DND-41 (cell line): ENCODE measurements at regions not wholly inside any gene's neighbourhood (a gene's known extent, or its start where the extent isn't known, plus 50 kb on each side); places are given as distances from the start of the nearest gene placed in this dataset.

Experiments
- ATAC-seq: fragments of 200-7000 bp; cut with Tn5 transposase; 3 replicates; pipeline ENCODE4 v1.9.1; 2021; ENCODE audit warnings: low read depth; ENCODE audit not compliant: insufficient read depth
- DNase-seq: peaks from one replicate; pipeline ENCODE4 v3.0.0-alpha.2; 2020
- H2AFZ ChIP-seq: 2 replicates; pipeline ENCODE4 v1.6.0; 2012; ENCODE audit warnings: low read depth, low read length
- H3K27ac ChIP-seq: 2 replicates; pipeline ENCODE4 v1.5.1; 2012; ENCODE audit warnings: low read length, inconsistent platforms
- H3K27me3 ChIP-seq: fragments of 200-600 bp; sonication (generic); 2 replicates; pipeline ENCODE4 v1.6.0; 2012; ENCODE audit warnings: low read length, mild to moderate bottlenecking, inconsistent platforms; ENCODE audit not compliant: insufficient read depth, poor library complexity
- H3K36me3 ChIP-seq: 2 replicates; pipeline ENCODE4 v1.5.1; 2012; ENCODE audit warnings: low read length, inconsistent platforms; ENCODE audit not compliant: insufficient read depth
- H3K4me1 ChIP-seq: 2 replicates; pipeline ENCODE4 v1.5.1; 2012; ENCODE audit warnings: mild to moderate bottlenecking, low read length; ENCODE audit not compliant: insufficient read depth
- H3K4me2 ChIP-seq: 2 replicates; pipeline ENCODE4 v1.6.0; 2012; ENCODE audit warnings: mild to moderate bottlenecking, moderate library complexity, low read length, inconsistent platforms; ENCODE audit not compliant: insufficient read depth
- H3K4me3 ChIP-seq, 2 experiments: fragments of 200-600 bp in 1 of 2; shearing (Covaris generic) in 1 of 2; 2 replicates each; pipeline ENCODE4 v1.5.1; 2012 to 2016; ENCODE audit warnings: inconsistent platforms in 2 of 2, low read length in 2 of 2, mild to moderate bottlenecking in 2 of 2, low read depth in 1 of 2, moderate library complexity in 1 of 2
- H3K79me2 ChIP-seq: 2 replicates; pipeline ENCODE4 v1.6.0; 2012; ENCODE audit warnings: low read length, inconsistent platforms; ENCODE audit not compliant: insufficient read depth
- H3K9ac ChIP-seq: 2 replicates; pipeline ENCODE4 v1.6.0; 2012; ENCODE audit warnings: low read depth, mild to moderate bottlenecking, inconsistent platforms, low read length, moderate library complexity
- H3K9me3 ChIP-seq: 2 replicates; pipeline ENCODE4 v1.5.1; 2012; ENCODE audit warnings: low read length, moderate library complexity, mild to moderate bottlenecking, inconsistent platforms; ENCODE audit not compliant: insufficient read depth, severe bottlenecking
- H4K20me1 ChIP-seq: 2 replicates; pipeline ENCODE4 v1.6.0; 2012; ENCODE audit warnings: low read length; ENCODE audit not compliant: insufficient read depth
- CTCF ChIP-seq: IDR thresholded peaks from 2 replicates; pipeline ENCODE4 v1.5.1; 2012; ENCODE audit warnings: borderline replicate concordance, low read length, moderate library complexity, mild to moderate bottlenecking; ENCODE audit not compliant: poor library complexity, severe bottlenecking; ENCODE audit errors: extremely low read depth
- EZH2 ChIP-seq: IDR thresholded peaks from 3 replicates; pipeline ENCODE4 v1.6.1; 2012; ENCODE audit warnings: borderline replicate concordance, low read depth, mild to moderate bottlenecking, moderate library complexity, low read length, inconsistent platforms; ENCODE audit not compliant: severe bottlenecking

GRCh38 chr5:104533498-104533897 lies 970.9 kb upstream of the NUDT12 start:
- Histone ChIP-seq H2AFZ (no peak overlapping the region), H3K9ac (no peak overlapping the region), H3K4me3 (no peak overlapping the region), H3K27ac (no peak overlapping the region), H3K9me3 (no peaks in the 10 kb centered on the region), H3K79me2 (no peaks in the 10 kb centered on the region), H3K4me1 (no peaks in the 10 kb centered on the region), H3K27me3 (no peaks in the 10 kb centered on the region), H4K20me1 (no peaks in the 10 kb centered on the region), H3K36me3 (no peaks in the 10 kb centered on the region), H3K4me2 (no peak overlapping the region)
- TF ChIP-seq CTCF (no peak), EZH2 (no peak)
- ATAC-seq (no peak), DNase-seq (no peak)

- TF ChIP-seq CTCF (no peak), EZH2 (no peak)
- Histone ChIP-seq H3K4me1 (no peaks in the 10 kb centered on the region), H3K27me3 (no peaks in the 10 kb centered on the region), H4K20me1 (no peaks in the 10 kb centered on the region), H3K9ac (no peak overlapping the region), H3K9me3 (no peaks in the 10 kb centered on the region), H3K4me2 (no peak overlapping the region), H3K4me3 (no peak overlapping the region), H2AFZ (no peak overlapping the region), H3K36me3 (no peaks in the 10 kb centered on the region), H3K79me2 (no peaks in the 10 kb centered on the region), H3K27ac (no peak overlapping the region)
- DNase-seq (no peak), ATAC-seq (no peak)
Observed at GRCh38 chr5:104526866-104527265, 964.3 kb upstream of the NUDT12 start.

- ATAC-seq = no peak
- no peak overlapping the region for H3K27ac ChIP-seq
- no peaks in the 10 kb centered on the region for H3K4me1 ChIP-seq
- no peaks in the 10 kb centered on the region for H3K36me3 ChIP-seq
- H3K4me3 ChIP-seq = no peak overlapping the region
- no peaks in the 10 kb centered on the region for H3K79me2 ChIP-seq
- TF ChIP-seq CTCF = no peak
- TF ChIP-seq EZH2 = no peak
- H3K9me3 ChIP-seq = peaks cover 4% of the 10 kb centered on the region
- no peaks in the 10 kb centered on the region for H3K27me3 ChIP-seq
- no peak for DNase-seq
- H2AFZ ChIP-seq = no peak overlapping the region
- no peak overlapping the region for H3K9ac ChIP-seq
- H3K4me2 ChIP-seq = no peak overlapping the region
- no peaks in the 10 kb centered on the region for H4K20me1 ChIP-seq
Observed at GRCh38 chr5:104513640-104514072, 951.1 kb upstream of the NUDT12 start.

GRCh38 chr5:104513121-104513602 lies 950.6 kb upstream of the NUDT12 start:
- no peak overlapping the region for H3K9ac ChIP-seq
- H3K36me3 ChIP-seq = no peaks in the 10 kb centered on the region
- H3K27ac ChIP-seq = no peak overlapping the region
- no peaks in the 10 kb centered on the region for H3K27me3 ChIP-seq
- H3K4me2 ChIP-seq = no peak overlapping the region
- no peak overlapping the region for H2AFZ ChIP-seq
- TF ChIP-seq EZH2 = no peak
- no peak for TF ChIP-seq CTCF
- ATAC-seq = no peak
- no peaks in the 10 kb centered on the region for H4K20me1 ChIP-seq
- DNase-seq = no peak
- peaks cover 4% of the 10 kb centered on the region for H3K9me3 ChIP-seq
- H3K79me2 ChIP-seq = no peaks in the 10 kb centered on the region
- H3K4me1 ChIP-seq = no peaks in the 10 kb centered on the region
- no peak overlapping the region for H3K4me3 ChIP-seq
